ENCODE measurements at regions not wholly inside any gene's neighbourhood (a gene's known extent, or its start where the extent isn't known, plus 50 kb on each side); places are given as distances from the start of the nearest gene placed in this dataset.

- no peak overlapping the region for H3K27ac ChIP-seq (ENCODE audit: low read length in 2 of 2)
- no peak for DNase-seq
- no peak for ATAC-seq (ENCODE audit: low read depth)
- TF ChIP-seq CTCF (IDR thresholded peaks at IDR 0.05) = no peak
- no peak for TF ChIP-seq EZH2 (IDR thresholded peaks at IDR 0.05; ENCODE audit: borderline replicate concordance, insufficient read depth, low read depth, low read length, poor library complexity, severe bottlenecking)
- no CpG with 5 or more reads among the region's 3 CpGs for WGBS (ENCODE audit: insufficient coverage)
- H3K27ac Mint-ChIP-seq = no peak overlapping the region
- no peaks in the 10 kb centered on the region for H3K27me3 Mint-ChIP-seq
- H3K27me3 ChIP-seq (replicated peaks in 1 of 4; ENCODE audit: control extremely low read depth in 1 of 4, control insufficient read depth in 3 of 4, insufficient read depth in 4 of 4, low read length in 3 of 4) = no peaks in the 10 kb centered on the region
- no peaks in the 10 kb centered on the region for H3K4me1 Mint-ChIP-seq
- no peak overlapping the region for H3K4me2 ChIP-seq (replicated peaks; ENCODE audit: low read depth, low read length, poor library complexity, severe bottlenecking)
- intact Hi-C loops (cut with micrococcal nuclease) = no loop called here
- H3K36me3 ChIP-seq (replicated peaks in 1 of 2; ENCODE audit: control extremely low read depth in 1 of 2, control insufficient read depth in 1 of 2, extremely low read depth in 1 of 2, insufficient read depth in 2 of 2, low read length in 1 of 2) = no peaks in the 10 kb centered on the region
- CTCF ChIA-PET = no interaction called here
- no peaks in the 10 kb centered on the region for H3K9me3 Mint-ChIP-seq (ENCODE audit: insufficient read depth)
- H3K9me3 ChIP-seq (ENCODE audit: control extremely low read depth in 1 of 3, control insufficient read depth in 2 of 3, insufficient read depth in 1 of 3, low read length in 2 of 3) = peaks cover 0 to 3% (median 0%) of the 10 kb centered on the region in 3 donors
- no peak overlapping the region for H3K4me3 Mint-ChIP-seq
- no peak overlapping the region for H3K9ac ChIP-seq (ENCODE audit: low read length)
- H4K20me1 ChIP-seq (ENCODE audit: control insufficient read depth, insufficient read depth, low read length, poor library complexity, severe bottlenecking) = no peaks in the 10 kb centered on the region
- no peaks in the 10 kb centered on the region for H3K4me1 ChIP-seq (ENCODE audit: control insufficient read depth in 2 of 2, insufficient read depth in 2 of 2, low read length in 2 of 2)
- no peak overlapping the region for H2AFZ ChIP-seq (ENCODE audit: insufficient read depth, low read depth, low read length, poor library complexity, severe bottlenecking)
- H3K4me3 ChIP-seq (ENCODE audit: control extremely low read depth in 1 of 5, extremely low read depth in 1 of 5, insufficient read depth in 1 of 5, low read depth in 2 of 5, low read length in 4 of 5) = no peak overlapping the region
- POLR2A ChIA-PET = no interaction called here
- no peaks in the 10 kb centered on the region for H3K79me2 ChIP-seq (ENCODE audit: control insufficient read depth, insufficient read depth, low read length)
These were observed 688.1 kb downstream of the EPHA3 start for GRCh38 chr3:89795506-89795905.

GRCh38 chr3:89802881-89803280 is 695.5 kb downstream of the EPHA3 start:
- ChIA-PET POLR2A (no interaction called here), CTCF (no interaction called here)
- intact Hi-C loops (cut with micrococcal nuclease) = no loop called here
- Histone ChIP-seq H3K9me3 (ENCODE audit: control extremely low read depth in 1 of 3, control insufficient read depth in 2 of 3, insufficient read depth in 1 of 3, low read length in 2 of 3) (no peaks in the 10 kb centered on the region), H2AFZ (ENCODE audit: insufficient read depth, low read depth, low read length, poor library complexity, severe bottlenecking) (no peak overlapping the region), H4K20me1 (ENCODE audit: control insufficient read depth, insufficient read depth, low read length, poor library complexity, severe bottlenecking) (no peaks in the 10 kb centered on the region), H3K36me3 (replicated peaks in 1 of 2; ENCODE audit: control extremely low read depth in 1 of 2, control insufficient read depth in 1 of 2, extremely low read depth in 1 of 2, insufficient read depth in 2 of 2, low read length in 1 of 2) (no peaks in the 10 kb centered on the region), H3K4me3 (ENCODE audit: control extremely low read depth in 1 of 5, extremely low read depth in 1 of 5, insufficient read depth in 1 of 5, low read depth in 2 of 5, low read length in 4 of 5) (no peak overlapping the region), H3K9ac (ENCODE audit: low read length) (no peak overlapping the region), H3K27ac (ENCODE audit: low read length in 2 of 2) (no peak overlapping the region), H3K4me2 (replicated peaks; ENCODE audit: low read depth, low read length, poor library complexity, severe bottlenecking) (no peak overlapping the region), H3K79me2 (ENCODE audit: control insufficient read depth, insufficient read depth, low read length) (no peaks in the 10 kb centered on the region), H3K4me1 (ENCODE audit: control insufficient read depth in 2 of 2, insufficient read depth in 2 of 2, low read length in 2 of 2) (no peaks in the 10 kb centered on the region), H3K27me3 (replicated peaks in 1 of 4; ENCODE audit: control extremely low read depth in 1 of 4, control insufficient read depth in 3 of 4, insufficient read depth in 4 of 4, low read length in 3 of 4) (no peaks in the 10 kb centered on the region)
- Mint-ChIP-seq H3K27ac (no peak overlapping the region), H3K4me3 (no peak overlapping the region), H3K4me1 (no peaks in the 10 kb centered on the region), H3K9me3 (ENCODE audit: insufficient read depth) (no peaks in the 10 kb centered on the region), H3K27me3 (no peaks in the 10 kb centered on the region)
- TF ChIP-seq EZH2 (IDR thresholded peaks at IDR 0.05; ENCODE audit: borderline replicate concordance, insufficient read depth, low read depth, low read length, poor library complexity, severe bottlenecking) = no peak
- TF ChIP-seq CTCF (IDR thresholded peaks at IDR 0.05) = no peak
- DNase-seq (no peak), ATAC-seq (ENCODE audit: low read depth) (no peak)
